ENCODE measurements at regions not wholly inside any gene's neighbourhood (a gene's known extent, or its start where the extent isn't known, plus 50 kb on each side); places are given as distances from the start of the nearest gene placed in this dataset.

DNA sequence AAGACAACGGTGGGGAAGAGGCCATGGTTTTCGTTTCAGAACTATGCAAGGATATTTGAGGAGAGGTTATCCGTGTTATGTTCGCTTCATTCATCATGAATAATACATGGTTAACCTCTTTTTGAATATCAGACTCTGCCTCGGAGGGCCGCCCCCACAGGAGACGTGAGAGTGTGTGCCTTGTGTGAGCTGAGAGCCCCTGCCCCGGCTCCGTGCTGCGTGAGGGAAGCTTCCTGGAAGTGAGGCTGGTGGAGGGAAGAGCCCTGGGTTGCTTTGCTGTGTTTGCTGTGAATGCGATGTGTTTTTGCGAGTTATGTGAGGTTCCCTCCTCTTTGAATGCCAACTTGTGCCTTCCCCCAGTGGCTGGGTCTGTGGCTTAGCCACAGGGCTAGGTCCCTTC is 146.0 kb upstream of the RTL1 start:
- TF ChIP-seq SIN3A (IDR thresholded peaks at IDR 0.05; ENCODE audit: borderline replicate concordance, insufficient read depth, low read length) (no peak), TAF1 (IDR thresholded peaks at IDR 0.05; ENCODE audit: borderline replicate concordance, insufficient read depth, low read length) (no peak)

Data from PFSK-1 (cell line).